ENCODE measurements at regions not wholly inside any gene's neighbourhood (a gene's known extent, or its start where the extent isn't known, plus 50 kb on each side); places are given as distances from the start of the nearest gene placed in this dataset.

DNA sequence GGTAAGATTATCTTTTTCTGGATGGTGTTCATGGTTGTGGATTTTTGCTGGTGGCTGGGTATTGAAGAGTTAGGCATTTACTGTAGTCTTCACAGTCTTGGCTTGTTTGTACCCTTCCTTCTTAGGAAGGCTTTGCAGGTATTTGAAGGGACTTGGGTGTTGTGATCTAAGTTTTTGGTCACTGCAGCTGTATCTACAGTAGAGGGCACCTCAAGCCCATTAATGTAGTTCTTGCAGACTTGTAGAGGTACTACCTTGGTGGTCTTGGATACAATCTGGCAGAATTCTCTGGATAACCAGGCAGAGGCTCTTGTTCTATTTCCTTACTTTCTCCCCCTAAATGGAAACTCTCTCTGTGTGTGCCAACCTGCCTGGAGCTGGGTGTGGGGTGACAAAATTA lies 155.8 kb upstream of the BRINP3 start:
- Histone ChIP-seq H3K9ac (ENCODE audit: low read length) (no peak overlapping the region), H3K4me2 (ENCODE audit: low read length) (no peak overlapping the region), H3K9me3 (ENCODE audit: insufficient read depth, low read depth, low read length) (no peaks in the 10 kb centered on the region), H3K4me1 (ENCODE audit: insufficient read depth, low read length) (no peaks in the 10 kb centered on the region), H3K79me2 (ENCODE audit: insufficient read depth, low read length) (no peaks in the 10 kb centered on the region), H3K27me3 (ENCODE audit: insufficient read depth, low read length) (no peaks in the 10 kb centered on the region), H3K36me3 (ENCODE audit: insufficient read depth, low read length) (no peaks in the 10 kb centered on the region), H4K20me1 (ENCODE audit: insufficient read depth, low read length) (no peaks in the 10 kb centered on the region), H2AFZ (ENCODE audit: low read depth, low read length) (no peak overlapping the region), H3K27ac (ENCODE audit: low read depth, low read length) (no peak overlapping the region), H3K4me3 (ENCODE audit: insufficient read depth, low read depth, low read length) (no peak overlapping the region)
- H3K4me1 Mint-ChIP-seq (ENCODE audit: low read depth, unreplicated experiment) = no peaks in the 10 kb centered on the region
- H3K4me3 Mint-ChIP-seq (ENCODE audit: unreplicated experiment) = no peak overlapping the region
- no peak for FAIRE-seq
- no peak for DNase-seq (ENCODE audit: low read depth)
- TF ChIP-seq, protein P1, sequence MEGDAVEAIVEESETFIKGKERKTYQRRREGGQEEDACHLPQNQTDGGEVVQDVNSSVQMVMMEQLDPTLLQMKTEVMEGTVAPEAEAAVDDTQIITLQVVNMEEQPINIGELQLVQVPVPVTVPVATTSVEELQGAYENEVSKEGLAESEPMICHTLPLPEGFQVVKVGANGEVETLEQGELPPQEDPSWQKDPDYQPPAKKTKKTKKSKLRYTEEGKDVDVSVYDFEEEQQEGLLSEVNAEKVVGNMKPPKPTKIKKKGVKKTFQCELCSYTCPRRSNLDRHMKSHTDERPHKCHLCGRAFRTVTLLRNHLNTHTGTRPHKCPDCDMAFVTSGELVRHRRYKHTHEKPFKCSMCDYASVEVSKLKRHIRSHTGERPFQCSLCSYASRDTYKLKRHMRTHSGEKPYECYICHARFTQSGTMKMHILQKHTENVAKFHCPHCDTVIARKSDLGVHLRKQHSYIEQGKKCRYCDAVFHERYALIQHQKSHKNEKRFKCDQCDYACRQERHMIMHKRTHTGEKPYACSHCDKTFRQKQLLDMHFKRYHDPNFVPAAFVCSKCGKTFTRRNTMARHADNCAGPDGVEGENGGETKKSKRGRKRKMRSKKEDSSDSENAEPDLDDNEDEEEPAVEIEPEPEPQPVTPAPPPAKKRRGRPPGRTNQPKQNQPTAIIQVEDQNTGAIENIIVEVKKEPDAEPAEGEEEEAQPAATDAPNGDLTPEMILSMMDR (IDR thresholded peaks at IDR 0.05; ENCODE audit: insufficient read depth, low read depth, low read length) = no peak
- no peak for TF ChIP-seq EZH2 (IDR thresholded peaks at IDR 0.05; ENCODE audit: insufficient read depth, low read length)
- H3K36me3 Mint-ChIP-seq (ENCODE audit: low read depth, unreplicated experiment) = no peaks in the 10 kb centered on the region
- H3K9me3 Mint-ChIP-seq (ENCODE audit: unreplicated experiment) = no peaks in the 10 kb centered on the region
- no peaks in the 10 kb centered on the region for H3K27me3 Mint-ChIP-seq (ENCODE audit: low read depth, unreplicated experiment)
- H3K27ac Mint-ChIP-seq (ENCODE audit: unreplicated experiment) = no peak overlapping the region

DNA sequence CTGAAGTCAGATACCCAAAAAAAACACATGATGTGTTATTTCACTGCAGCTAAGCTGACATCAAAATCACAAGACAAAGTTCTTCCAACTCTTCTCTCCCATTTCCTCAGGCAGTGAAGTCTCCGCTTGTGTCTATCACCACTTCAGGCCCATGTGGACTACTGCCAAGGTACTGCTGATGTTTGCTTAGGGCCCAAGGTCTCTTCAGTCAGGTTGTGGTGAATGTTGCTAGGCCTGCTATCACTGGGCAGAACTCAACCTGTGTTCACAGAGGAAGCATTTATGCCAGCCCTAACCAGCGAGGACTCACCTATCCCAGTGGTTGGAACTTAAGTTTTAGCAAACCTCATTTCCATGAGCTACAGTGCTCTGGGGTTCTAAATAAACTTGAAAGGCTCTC lies 156.5 kb upstream of the BRINP3 start:
- Mint-ChIP-seq H3K36me3 (ENCODE audit: low read depth, unreplicated experiment) (no peaks in the 10 kb centered on the region), H3K27ac (ENCODE audit: unreplicated experiment) (no peak overlapping the region), H3K4me1 (ENCODE audit: low read depth, unreplicated experiment) (no peaks in the 10 kb centered on the region), H3K9me3 (ENCODE audit: unreplicated experiment) (no peaks in the 10 kb centered on the region), H3K27me3 (ENCODE audit: low read depth, unreplicated experiment) (no peaks in the 10 kb centered on the region), H3K4me3 (ENCODE audit: unreplicated experiment) (no peak overlapping the region)
- H4K20me1 ChIP-seq (ENCODE audit: insufficient read depth, low read length) = no peaks in the 10 kb centered on the region
- DNase-seq (ENCODE audit: low read depth) (no peak), FAIRE-seq (no peak)
- H3K4me1 ChIP-seq (ENCODE audit: insufficient read depth, low read length) = no peaks in the 10 kb centered on the region
- TF ChIP-seq, protein P1 (IDR thresholded peaks at IDR 0.05; ENCODE audit: insufficient read depth, low read depth, low read length) = no peak
- no peak for TF ChIP-seq EZH2 (IDR thresholded peaks at IDR 0.05; ENCODE audit: insufficient read depth, low read length)
- no peak overlapping the region for H3K4me2 ChIP-seq (ENCODE audit: low read length)
- H2AFZ ChIP-seq (ENCODE audit: low read depth, low read length) = no peak overlapping the region
- no peaks in the 10 kb centered on the region for H3K9me3 ChIP-seq (ENCODE audit: insufficient read depth, low read depth, low read length)
- no peak overlapping the region for H3K4me3 ChIP-seq (ENCODE audit: insufficient read depth, low read depth, low read length)
- H3K79me2 ChIP-seq (ENCODE audit: insufficient read depth, low read length) = no peaks in the 10 kb centered on the region
- no peak overlapping the region for H3K9ac ChIP-seq (ENCODE audit: low read length)
- no peaks in the 10 kb centered on the region for H3K27me3 ChIP-seq (ENCODE audit: insufficient read depth, low read length)
- H3K27ac ChIP-seq (ENCODE audit: low read depth, low read length) = no peak overlapping the region
- H3K36me3 ChIP-seq (ENCODE audit: insufficient read depth, low read length) = no peaks in the 10 kb centered on the region

DNA sequence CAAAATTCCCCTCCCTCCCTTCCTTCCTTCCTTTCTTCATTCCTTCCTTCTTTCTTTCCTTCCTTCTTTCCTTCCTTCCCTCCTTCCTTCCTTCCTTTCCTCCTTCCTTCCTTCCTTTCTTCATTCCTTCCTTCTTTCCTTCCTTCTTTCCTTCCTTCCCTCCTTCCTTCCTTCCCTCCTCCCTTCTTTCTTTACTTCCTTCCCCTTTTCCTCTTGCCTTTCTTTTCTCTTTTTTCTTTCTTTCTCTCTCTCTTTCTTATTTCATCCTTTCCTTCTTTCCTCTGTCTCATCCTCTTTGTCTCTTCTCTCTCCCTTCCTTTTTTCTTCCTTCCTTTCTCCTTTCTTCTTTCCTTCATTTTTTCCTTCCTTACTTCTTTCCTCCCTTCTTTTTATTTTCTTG lies 171.9 kb upstream of the BRINP3 start:
- no peaks in the 10 kb centered on the region for H3K4me1 ChIP-seq (ENCODE audit: insufficient read depth, low read length)
- no peaks in the 10 kb centered on the region for H3K9me3 ChIP-seq (ENCODE audit: insufficient read depth, low read depth, low read length)
- no peak overlapping the region for H3K9ac ChIP-seq (ENCODE audit: low read length)
- no peak overlapping the region for H3K27ac ChIP-seq (ENCODE audit: low read depth, low read length)
- no peak for DNase-seq (ENCODE audit: low read depth)
- no peaks in the 10 kb centered on the region for H3K27me3 ChIP-seq (ENCODE audit: insufficient read depth, low read length)
- H3K79me2 ChIP-seq (ENCODE audit: insufficient read depth, low read length) = no peaks in the 10 kb centered on the region
- no peaks in the 10 kb centered on the region for H3K36me3 ChIP-seq (ENCODE audit: insufficient read depth, low read length)
- FAIRE-seq = no peak
- Mint-ChIP-seq H3K4me1 (ENCODE audit: low read depth, unreplicated experiment) (no peaks in the 10 kb centered on the region), H3K4me3 (ENCODE audit: unreplicated experiment) (no peak overlapping the region), H3K27ac (ENCODE audit: unreplicated experiment) (no peak overlapping the region), H3K27me3 (ENCODE audit: low read depth, unreplicated experiment) (no peaks in the 10 kb centered on the region), H3K9me3 (ENCODE audit: unreplicated experiment) (no peaks in the 10 kb centered on the region), H3K36me3 (ENCODE audit: low read depth, unreplicated experiment) (no peaks in the 10 kb centered on the region)
- no peaks in the 10 kb centered on the region for H4K20me1 ChIP-seq (ENCODE audit: insufficient read depth, low read length)
- no peak overlapping the region for H2AFZ ChIP-seq (ENCODE audit: low read depth, low read length)
- TF ChIP-seq, protein P1 (IDR thresholded peaks at IDR 0.05; ENCODE audit: insufficient read depth, low read depth, low read length) = no peak
- no peak for TF ChIP-seq EZH2 (IDR thresholded peaks at IDR 0.05; ENCODE audit: insufficient read depth, low read length)
- no peak overlapping the region for H3K4me3 ChIP-seq (ENCODE audit: insufficient read depth, low read depth, low read length)
- H3K4me2 ChIP-seq (ENCODE audit: low read length) = no peak overlapping the region
